Right atrium auricular region (tissue), 2 donors: ENCODE measurements at regions not wholly inside any gene's neighbourhood (a gene's known extent, or its start where the extent isn't known, plus 50 kb on each side); places are given as distances from the start of the nearest gene placed in this dataset.

Source experiments
- DNase-seq: peaks from one replicate; pipeline ENCODE4 v3.0.0-alpha.2; 2019; ENCODE audit warnings: low spot score
- H3K27ac ChIP-seq, 2 donors: fragments of 200-600 bp; sonication (generic); 1 replicate in 1 of 2; 2 replicates in 1 of 2; pipeline ENCODE4 v1.5.1; 2016 to 2019
- H3K27me3 ChIP-seq, 2 donors: fragments of 200-600 bp; sonication (generic); one replicate each; pipeline versions ENCODE4 v1.5.1 to v1.6.0; 2017 to 2019
- H3K36me3 ChIP-seq: fragments of 200-600 bp; sonication (generic); one replicate; pipeline ENCODE4 v1.5.1; 2016
- H3K4me1 ChIP-seq, 2 donors: fragments of 200-600 bp; sonication (generic); one replicate each; pipeline versions ENCODE4 v1.5.1 to v1.6.0; 2017 to 2019
- H3K4me3 ChIP-seq, 2 donors: fragments of 200-600 bp; sonication (generic); 1 replicate in 1 of 2; 2 replicates in 1 of 2; pipeline ENCODE4 v1.5.1; 2017 to 2019; ENCODE audit warnings: mild to moderate bottlenecking in 1 of 2, moderate library complexity in 1 of 2
- H3K9me3 ChIP-seq, 2 donors: fragments of 200-600 bp; sonication (generic); one replicate each; pipeline ENCODE4 v1.5.1; 2019
- TF ChIP-seq, protein P1 (sequence below), 2 donors: fragments of 200-600 bp; sonication (generic); IDR thresholded peaks; one replicate each; pipeline ENCODE4 v1.5.1; 2019; ENCODE audit warnings: antibody characterized with exemption in 2 of 2

DNA sequence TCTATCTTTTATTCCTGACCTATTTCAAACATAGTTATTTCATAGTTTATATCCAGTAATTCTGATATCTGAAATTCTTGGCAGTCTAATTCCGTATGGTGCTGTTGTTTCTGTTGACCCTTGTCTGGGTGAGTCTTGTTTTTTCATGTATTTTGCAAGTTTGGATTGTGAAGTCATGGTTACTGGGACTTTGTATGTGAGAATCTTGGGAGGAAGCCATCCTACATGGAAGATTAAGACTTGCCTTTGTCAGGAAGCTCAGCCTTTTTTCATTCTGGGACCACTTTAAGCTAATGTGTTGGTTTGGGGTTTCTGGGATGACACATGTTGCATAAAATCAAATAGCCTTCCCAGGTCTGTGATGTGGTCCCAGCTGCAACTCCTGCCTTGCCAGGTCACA is 191.6 kb upstream of the E2F7 start:
- TF ChIP-seq, protein P1, sequence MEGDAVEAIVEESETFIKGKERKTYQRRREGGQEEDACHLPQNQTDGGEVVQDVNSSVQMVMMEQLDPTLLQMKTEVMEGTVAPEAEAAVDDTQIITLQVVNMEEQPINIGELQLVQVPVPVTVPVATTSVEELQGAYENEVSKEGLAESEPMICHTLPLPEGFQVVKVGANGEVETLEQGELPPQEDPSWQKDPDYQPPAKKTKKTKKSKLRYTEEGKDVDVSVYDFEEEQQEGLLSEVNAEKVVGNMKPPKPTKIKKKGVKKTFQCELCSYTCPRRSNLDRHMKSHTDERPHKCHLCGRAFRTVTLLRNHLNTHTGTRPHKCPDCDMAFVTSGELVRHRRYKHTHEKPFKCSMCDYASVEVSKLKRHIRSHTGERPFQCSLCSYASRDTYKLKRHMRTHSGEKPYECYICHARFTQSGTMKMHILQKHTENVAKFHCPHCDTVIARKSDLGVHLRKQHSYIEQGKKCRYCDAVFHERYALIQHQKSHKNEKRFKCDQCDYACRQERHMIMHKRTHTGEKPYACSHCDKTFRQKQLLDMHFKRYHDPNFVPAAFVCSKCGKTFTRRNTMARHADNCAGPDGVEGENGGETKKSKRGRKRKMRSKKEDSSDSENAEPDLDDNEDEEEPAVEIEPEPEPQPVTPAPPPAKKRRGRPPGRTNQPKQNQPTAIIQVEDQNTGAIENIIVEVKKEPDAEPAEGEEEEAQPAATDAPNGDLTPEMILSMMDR (IDR thresholded peaks at IDR 0.05) = no peak
- H3K9me3 ChIP-seq = no peaks in the 10 kb centered on the region
- H3K4me1 ChIP-seq = no peaks in the 10 kb centered on the region
- H3K27me3 ChIP-seq = no peaks in the 10 kb centered on the region
- no peak for DNase-seq
- H3K36me3 ChIP-seq = no peaks in the 10 kb centered on the region
- H3K27ac ChIP-seq = peak overlapping the region in 1 of 2 donors; percentile 29
- H3K4me3 ChIP-seq = no peak overlapping the region

DNA sequence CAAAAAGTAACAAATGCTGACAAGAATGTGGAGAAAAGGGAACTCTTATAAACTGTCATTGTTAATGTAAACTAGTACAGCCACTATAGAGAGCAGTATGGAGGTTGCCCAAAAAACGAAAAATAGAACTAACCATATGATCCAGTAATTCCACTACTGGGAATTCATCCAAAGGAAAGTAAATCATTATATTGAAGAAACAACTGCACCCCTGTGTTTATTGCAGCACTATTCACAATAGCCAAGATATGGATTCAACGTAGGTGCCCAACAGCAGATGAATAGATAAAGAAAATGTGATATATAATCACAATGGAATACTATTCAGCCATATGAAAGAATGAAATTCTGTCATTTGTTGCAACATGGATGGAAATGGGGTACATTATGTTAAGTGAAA is 188.0 kb upstream of the E2F7 start:
- H3K4me1 ChIP-seq = no peaks in the 10 kb centered on the region
- no peaks in the 10 kb centered on the region for H3K27me3 ChIP-seq
- H3K4me3 ChIP-seq = no peak overlapping the region
- DNase-seq = no peak
- H3K9me3 ChIP-seq = no peaks in the 10 kb centered on the region
- H3K36me3 ChIP-seq = no peaks in the 10 kb centered on the region
- no peak overlapping the region for H3K27ac ChIP-seq
- TF ChIP-seq, protein P1 (IDR thresholded peaks at IDR 0.05) = no peak

DNA sequence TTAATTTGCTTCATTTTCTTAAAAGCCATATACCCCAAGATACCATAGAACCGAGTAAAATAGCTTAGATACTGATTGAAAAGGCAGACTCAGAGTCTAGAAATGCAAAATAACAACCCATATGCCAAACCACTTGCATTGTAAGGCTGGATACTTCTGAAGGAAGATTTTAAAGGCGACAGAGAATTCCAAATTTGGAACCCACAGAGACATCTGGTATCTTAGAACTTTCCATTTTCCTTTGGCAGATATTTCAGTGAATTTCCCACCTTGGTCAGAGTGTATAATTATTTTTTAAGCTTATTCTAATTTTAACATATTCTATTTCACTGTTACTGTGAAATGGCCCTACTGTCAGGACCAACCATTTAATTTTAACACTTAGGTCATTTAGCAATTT is 186.4 kb upstream of the E2F7 start:
- TF ChIP-seq, protein P1 (IDR thresholded peaks at IDR 0.05) = no peak
- H3K27ac ChIP-seq = no peak overlapping the region
- DNase-seq = no peak

DNA sequence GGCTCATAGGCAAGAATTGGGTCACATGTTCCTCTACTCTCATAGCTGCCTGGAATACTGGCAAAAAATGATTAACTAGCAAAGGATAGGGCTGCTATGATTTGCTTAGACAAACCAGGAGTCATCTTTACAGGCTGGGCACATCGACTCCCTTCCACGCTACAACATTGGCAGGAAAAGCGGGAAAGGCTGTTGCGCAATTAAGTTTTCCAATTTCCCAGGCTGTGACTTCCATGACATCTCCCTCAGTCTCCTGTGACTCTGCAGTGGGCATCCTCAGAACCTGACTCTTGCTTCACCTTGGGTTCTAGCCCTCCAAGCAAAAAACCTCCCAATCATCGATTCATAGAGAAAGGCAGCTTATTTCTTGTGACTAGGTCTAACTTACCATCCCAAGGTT is 184.5 kb upstream of the E2F7 start:
- Histone ChIP-seq H3K4me1 (no peaks in the 10 kb centered on the region), H3K36me3 (no peaks in the 10 kb centered on the region), H3K27ac (no peak overlapping the region), H3K27me3 (no peaks in the 10 kb centered on the region), H3K9me3 (no peaks in the 10 kb centered on the region), H3K4me3 (no peak overlapping the region)
- TF ChIP-seq, protein P1 (IDR thresholded peaks at IDR 0.05) = no peak
- DNase-seq = no peak

More for the DNA sequence above, 186.4 kb upstream of the E2F7 start:
- H3K9me3 ChIP-seq = no peaks in the 10 kb centered on the region
- H3K4me1 ChIP-seq = no peaks in the 10 kb centered on the region
- no peaks in the 10 kb centered on the region for H3K36me3 ChIP-seq
- H3K27me3 ChIP-seq = no peaks in the 10 kb centered on the region
- no peak overlapping the region for H3K4me3 ChIP-seq

DNA sequence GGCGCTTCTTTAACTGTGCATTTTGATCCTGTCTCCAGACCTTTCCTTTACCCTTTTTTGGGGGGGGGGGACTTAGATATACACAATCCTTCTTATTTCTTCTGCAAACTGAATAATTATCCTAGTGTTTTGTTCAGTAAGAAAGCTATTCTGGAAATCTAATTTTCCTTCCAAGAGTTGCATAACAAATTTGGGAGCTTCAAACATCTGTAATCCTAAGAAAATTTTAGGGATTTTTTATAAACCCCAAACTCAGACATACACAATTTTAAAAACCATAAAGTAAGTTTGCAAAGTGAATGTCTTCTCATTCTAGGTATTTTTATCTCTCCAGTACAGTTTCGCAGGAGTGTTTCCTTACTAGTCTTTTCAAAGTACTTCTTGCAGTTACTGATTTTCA is 182.7 kb upstream of the E2F7 start:
- H3K27ac ChIP-seq = no peak overlapping the region
- H3K27me3 ChIP-seq = no peaks in the 10 kb centered on the region
- H3K4me1 ChIP-seq = no peaks in the 10 kb centered on the region
- TF ChIP-seq, protein P1 (IDR thresholded peaks at IDR 0.05) = no peak
- no peaks in the 10 kb centered on the region for H3K36me3 ChIP-seq
- H3K4me3 ChIP-seq = no peak overlapping the region
- no peaks in the 10 kb centered on the region for H3K9me3 ChIP-seq
- no peak for DNase-seq

DNA sequence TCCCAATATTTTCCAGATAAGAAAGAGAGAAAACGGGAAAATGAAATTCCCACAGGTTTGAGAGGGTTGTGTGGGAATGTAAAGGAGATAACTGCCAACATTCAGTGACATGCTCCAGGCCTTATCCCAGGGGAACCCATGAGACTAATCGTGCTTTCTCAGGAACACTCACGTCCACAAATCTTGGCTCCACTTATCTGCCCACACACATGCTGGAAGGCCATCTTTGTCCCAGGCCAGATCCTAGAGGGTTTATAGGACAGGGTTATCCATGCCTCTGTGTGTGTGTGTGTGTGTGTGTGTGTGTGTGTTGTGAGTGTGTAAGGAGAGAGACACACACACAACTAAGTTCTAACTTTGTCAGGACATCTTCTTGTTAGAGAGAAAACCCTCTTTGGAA is 182.2 kb upstream of the E2F7 start:
- TF ChIP-seq, protein P1 (IDR thresholded peaks at IDR 0.05) = no peak
- Histone ChIP-seq H3K27me3 (no peaks in the 10 kb centered on the region), H3K4me3 (no peak overlapping the region), H3K4me1 (no peaks in the 10 kb centered on the region), H3K36me3 (no peaks in the 10 kb centered on the region), H3K27ac (peak overlapping the region in 1 of 2 donors; percentile 12), H3K9me3 (no peaks in the 10 kb centered on the region)
- no peak for DNase-seq
